IPS-NIHi7 (cell line): ENCODE measurements at regions not wholly inside any gene's neighbourhood (a gene's known extent, or its start where the extent isn't known, plus 50 kb on each side); places are given as distances from the start of the nearest gene placed in this dataset.
"Not testable (repeated sequence)": the region's sequence is repeated elsewhere in the genome, so short reads cannot be mapped to it uniquely, and the experiment has no call there.

Source experiments
- DNase-seq: peaks from one replicate; pipeline ENCODE4 v3.0.0; 2012; ENCODE audit warnings: mixed read lengths; ENCODE audit errors: extremely low spot score

DNA sequence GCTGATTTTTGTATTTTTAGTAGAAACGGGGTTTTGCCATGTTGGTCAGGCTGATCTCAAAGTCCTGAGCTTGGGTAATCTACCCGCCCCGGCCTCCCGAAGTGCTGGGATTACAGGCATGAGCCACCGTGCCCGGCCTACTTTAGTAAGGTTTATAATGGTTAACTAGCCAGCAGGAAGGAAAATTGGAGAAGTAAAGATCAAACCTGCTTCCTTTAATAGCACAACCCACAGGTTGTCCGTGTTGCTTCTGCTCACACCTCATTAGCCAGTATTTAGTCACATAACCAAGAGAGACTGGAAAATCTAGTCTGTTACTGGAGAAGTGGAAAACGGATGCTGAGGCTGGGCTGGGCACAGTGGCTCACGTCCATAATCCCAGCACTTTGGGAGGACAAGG is 51.9 kb upstream of the TBL1XR1 start:
- DNase-seq, result no peak

DNA sequence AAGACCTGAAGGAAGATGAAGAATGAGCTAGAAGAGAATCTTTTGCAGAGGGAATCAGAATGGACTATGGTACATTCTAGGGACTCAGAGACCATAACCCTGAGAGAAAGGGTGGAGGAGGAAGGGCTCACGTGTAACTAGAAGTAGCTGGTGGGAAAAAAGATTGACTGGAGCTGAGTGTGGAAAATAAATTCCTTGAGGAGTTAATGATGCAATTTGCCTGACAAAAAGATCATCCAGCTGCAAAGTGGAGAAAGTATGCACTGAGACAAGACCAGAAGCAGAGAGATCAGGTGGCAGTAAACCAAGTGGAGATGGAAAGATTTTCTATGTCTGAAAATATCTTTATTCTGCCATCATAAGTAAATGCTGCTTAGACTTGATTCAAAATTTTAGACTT is 52.9 kb upstream of the TBL1XR1 start:
- DNase-seq, result no peak

DNA sequence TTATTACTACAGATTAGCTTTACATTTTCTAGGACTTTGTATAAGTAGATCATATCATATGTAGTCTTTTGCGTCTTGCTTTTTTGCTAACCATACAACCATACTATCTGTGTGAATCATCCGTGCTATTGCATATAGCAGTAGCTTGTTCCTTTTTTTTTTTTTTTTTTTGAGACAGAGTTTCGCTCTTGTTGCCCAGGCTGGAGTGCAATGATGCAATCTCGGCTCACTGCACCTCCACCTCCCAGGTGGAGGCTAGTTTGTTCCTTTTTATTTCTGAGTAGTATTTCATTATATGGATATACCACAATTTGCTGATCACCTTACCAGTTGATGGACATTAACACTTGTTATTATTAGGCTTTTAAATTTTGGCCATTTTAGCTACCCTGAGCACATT is 54.5 kb upstream of the TBL1XR1 start:
- no peak for DNase-seq

DNA sequence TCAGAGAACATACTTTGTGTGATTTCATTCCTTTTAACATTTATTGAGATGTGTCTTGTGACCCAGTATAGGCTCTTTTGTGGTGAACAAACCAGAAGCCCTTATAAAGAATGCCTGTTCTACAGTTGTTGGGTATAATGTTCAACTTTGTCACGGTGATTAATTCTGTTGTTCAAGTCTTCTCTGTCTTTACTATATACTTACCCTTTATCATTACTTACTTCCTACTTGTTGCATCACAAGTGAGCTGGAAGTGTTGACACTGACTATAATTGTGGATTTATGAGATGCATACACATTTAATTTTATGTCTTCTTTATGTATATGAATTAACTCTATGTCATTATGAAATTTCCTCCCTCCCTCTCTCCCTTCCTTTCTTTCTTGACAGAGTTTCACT is 59.7 kb upstream of the TBL1XR1 start:
- no peak for DNase-seq

- no peak for DNase-seq
Measured at GRCh38 chr3:177257625-177258024, 60.3 kb upstream of the TBL1XR1 start.

DNA sequence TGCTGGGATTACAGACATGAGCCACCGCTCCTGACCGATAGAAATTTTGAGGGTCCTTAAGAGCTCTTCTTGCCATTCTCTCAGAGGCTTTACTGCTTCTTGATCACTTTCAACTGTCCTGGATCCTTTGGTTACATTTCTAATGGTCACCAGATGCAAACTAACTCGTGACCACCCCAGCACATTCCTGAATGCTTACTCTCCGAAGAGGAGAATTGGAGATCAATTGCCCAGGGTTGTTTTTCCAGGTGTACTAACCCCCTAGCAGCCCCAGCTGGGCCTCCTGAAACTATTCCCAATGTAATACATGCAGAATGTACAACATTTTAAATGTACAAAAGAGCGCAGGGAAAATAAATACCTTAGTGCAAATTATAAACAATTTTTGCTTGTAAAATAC is 65.1 kb upstream of the TBL1XR1 start:
- peak; percentile 58 for DNase-seq

DNA sequence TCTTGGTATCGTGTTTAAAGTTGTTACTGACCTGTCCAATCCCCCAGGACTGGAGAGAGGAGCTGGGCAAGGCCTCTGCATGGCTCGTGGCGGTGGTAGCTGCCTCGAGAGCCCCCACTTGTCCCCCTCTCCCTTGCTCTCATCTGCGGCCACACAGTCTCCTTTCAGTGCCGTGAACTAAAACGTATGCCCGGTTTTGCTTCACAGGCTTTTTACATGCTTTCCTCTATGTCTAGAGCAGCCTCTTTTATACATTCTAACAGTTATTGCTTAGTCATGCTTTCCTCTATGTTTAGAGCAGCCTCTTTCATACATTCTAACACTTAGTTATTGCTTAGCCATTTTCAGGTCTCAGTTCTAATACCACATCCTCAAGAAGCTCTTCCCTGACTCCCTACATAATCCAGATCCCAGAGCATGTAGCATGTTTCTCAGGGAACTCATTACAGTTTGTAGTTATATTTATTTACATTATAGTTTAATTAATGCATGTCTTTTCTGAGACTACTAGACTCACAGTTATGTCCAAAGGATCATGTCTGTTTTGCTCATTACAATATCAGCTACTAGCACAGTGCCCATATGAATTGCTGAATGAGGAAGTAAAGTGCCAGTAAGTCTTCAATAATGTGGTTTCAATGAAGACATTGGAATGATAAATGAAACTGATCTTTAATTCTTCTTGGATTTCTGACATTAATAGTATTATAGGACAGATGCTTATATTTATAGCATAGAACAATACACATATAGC is 66.5 kb upstream of the TBL1XR1 start:
- DNase-seq, result no peak

DNA sequence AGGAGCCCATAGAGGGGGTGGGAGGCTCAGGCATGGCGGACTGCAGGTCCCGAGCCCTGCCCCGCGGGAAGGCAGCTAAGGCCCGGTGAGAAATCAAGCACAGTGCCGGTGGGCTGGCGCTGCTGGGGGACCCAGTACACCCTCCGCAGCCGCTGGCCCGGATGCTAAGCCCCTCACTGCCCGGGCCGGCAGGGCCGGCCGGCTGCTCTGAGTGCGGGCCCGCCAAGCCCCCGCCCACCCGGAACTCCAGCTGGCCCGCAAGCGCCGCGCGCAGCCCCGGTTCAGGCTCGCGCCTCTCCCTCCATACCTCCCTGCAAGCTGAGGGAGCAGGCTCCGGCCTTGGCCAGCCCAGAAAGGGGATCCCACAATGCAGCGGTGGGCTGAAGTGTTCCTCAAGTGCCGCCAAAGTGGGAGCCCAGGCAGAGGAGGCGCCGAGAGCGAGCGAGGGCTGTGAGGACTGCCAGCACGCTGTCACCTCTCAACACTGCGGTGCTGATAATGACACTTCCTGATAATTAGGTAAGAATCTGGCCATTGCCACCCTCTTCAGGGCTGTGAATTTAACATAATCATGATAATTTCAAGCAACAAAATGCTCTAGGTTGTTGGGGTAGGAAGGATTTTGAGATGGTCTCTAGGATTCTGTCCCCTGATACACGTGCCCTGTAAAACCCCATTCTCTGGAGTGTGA is 74.7 kb upstream of the TBL1XR1 start:
- DNase-seq, result not testable (repeated sequence)

DNA sequence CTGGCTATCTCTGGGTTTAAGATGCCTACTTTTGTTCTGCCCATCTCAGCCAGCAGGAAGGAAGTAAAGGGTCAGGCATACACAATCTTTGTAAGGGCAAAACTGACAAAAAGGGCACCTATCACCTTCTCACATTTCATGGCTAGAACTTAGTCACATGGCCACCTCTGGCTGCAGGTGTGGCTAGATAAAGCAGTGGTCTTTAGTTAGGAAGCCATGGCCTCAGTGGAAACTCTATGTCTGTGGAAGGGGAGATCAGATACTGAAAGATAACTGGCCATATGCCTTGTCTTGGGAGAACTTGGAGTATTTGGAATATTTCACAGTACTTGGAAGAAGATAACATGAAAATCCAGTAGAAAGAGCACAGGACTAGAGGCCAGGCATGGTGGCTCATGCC is 80.7 kb upstream of the TBL1XR1 start:
- DNase-seq, result no peak

GRCh38 chr3:177279118-177279815 is 82.0 kb upstream of the TBL1XR1 start:
- DNase-seq, result no peak

DNA sequence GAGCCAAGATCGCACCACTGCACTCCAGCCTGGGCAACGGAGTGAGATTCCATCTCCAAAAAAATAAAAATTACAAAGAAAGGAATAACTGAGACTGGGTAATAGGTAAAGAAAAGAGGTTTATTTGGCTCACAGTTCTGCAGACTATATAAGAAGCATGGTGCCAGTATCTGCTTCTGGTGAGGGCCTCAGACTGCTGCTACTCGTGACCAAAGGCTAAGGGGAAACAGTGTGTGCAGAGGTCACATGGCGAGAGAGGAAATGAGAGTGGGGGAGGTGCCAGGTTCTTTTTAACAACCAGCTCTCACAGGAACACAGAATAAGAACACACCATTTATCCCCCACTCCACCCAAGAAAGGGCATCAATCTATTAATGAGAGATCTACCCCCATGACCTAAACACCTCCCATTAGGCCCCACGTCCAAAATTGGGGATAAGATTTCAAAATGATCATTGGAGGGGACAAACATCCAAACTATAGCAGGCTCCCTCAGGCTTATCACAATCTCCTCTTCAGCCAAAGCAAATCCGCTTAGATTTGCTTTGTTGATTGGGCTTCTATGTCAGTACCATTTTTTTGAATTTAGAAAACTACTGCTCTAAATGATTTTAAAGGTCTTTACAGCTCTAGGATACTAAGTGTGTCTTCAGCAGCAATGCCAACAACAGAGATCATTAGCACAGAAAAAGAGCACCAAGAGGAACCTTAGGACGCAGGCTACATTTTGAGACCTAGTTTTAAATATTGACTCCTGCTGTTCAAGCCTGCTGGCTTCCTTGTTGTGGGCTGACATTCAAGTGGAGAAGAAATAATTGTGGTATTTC is 84.2 kb upstream of the TBL1XR1 start:
- DNase-seq, result no peak

- DNase-seq, result no peak
Measured at GRCh38 chr3:177282119-177282655, 84.9 kb upstream of the TBL1XR1 start.

DNA sequence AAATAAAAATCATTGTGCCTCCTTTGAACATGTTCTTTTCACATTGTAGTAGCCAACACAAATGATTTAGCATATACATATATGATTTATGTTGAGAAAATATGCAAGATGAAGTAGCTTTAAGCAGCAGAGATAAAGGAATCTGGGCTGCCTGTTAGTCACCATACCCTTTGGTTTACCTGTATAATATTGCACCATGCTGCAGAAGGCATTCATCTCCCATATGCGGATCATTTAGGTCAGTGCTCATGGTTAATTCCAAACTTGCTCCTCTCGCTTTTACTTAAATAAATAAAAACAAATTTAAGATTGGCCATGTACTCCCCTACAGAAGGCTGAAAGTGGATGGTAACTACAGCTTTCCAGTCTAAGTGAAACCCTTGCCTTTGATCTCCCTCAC is 86.7 kb upstream of the TBL1XR1 start:
- DNase-seq, result no peak

- peak; percentile 82 for DNase-seq
Measured at GRCh38 chr3:177284383-177284881, 87.2 kb upstream of the TBL1XR1 start.

GRCh38 chr3:177286034-177286433 is 88.8 kb upstream of the TBL1XR1 start:
- DNase-seq, result no peak

- DNase-seq, result no peak
Measured at GRCh38 chr3:177287231-177287630, 89.9 kb upstream of the TBL1XR1 start.

DNA sequence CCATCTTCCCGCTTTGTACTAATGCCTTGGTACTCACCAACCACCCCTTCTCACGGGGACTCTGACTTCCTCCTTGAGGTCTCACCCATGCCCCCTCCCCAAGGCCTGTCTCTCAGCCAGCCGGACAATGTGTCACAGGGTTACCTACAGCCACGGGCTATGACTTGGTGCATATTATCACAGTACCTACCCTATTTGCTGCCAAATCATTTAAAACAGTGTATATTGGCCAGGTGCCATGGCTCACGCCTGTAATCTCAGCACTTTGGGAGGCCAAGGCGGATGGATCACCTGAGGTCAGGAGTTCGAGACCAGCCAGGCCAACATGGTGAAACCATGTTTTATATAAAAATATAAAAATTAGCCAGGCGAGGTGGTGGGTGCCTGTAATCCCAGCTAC is 93.4 kb upstream of the TBL1XR1 start:
- no peak for DNase-seq

DNA sequence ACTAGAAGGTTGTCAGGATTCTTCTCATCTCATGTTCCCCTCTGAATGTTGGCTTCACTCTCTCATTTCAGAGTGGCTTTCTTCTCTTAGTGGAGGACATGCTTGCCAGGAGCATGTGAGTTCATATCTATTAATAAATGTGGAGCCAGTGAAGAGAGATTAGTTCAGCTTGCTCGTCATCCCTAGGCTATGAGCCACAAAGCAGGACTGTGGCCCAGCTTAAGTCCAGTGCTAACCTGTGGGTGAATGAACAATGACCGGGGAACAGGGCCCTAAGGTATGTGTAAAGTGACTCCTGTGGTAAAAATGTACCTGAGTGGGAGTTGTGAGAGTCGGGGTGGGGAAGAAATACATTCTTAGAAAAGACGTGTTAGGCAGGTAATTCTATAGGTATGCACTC is 96.9 kb upstream of the TBL1XR1 start:
- no peak for DNase-seq

DNA sequence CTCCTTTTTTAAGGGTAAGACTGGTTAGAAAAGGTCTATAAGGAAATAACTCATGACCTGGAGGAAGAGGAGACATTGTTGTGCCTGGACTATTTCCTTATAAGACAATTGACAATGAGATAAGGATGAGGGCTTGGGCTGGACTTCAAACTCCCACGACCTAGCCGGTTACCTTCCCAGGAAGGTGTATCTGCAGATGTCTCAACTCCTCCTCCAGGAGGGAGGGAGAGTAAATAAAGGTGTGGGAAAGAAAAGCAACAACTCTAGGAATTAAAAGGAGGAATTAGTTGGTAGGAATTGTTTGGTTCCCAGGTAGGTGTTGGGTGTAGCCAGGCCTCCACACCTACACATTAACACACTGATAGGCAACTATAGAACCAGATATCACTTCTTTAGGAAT is 97.8 kb upstream of the TBL1XR1 start:
- DNase-seq, result no peak

DNA sequence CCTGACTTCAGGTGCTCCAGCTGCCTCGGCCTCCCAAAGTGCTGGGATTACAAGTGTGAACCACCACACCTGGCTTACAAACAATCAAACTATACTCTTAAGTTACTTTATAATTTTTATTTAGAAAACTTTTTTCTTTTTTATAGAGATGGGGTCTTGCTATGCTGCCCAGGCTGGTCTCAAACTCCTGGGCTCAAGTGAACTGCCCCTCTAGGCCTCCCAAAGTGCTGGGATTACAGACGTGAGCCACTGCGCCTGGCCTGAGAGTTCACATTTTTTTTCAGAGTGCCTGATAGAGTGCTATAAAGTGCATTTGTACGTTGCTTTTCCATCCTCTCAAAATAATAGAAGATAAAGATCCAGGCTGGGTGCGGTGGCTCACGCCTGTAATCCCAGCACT is 102.0 kb upstream of the TBL1XR1 start:
- no peak for DNase-seq

- DNase-seq, result no peak
Measured at GRCh38 chr3:177300039-177300833, 103.0 kb upstream of the TBL1XR1 start.
